Trophoblast cell (in vitro differentiated cells and primary cell): ENCODE measurements at regions not wholly inside any gene's neighbourhood (a gene's known extent, or its start where the extent isn't known, plus 50 kb on each side); places are given as distances from the start of the nearest gene placed in this dataset.

Experiments
- DNase-seq, 2 donors: peaks; one replicate each; pipeline ENCODE4 v3.0.0-alpha.2; 2016
- H2AFZ ChIP-seq: 2 replicates; pipeline ENCODE4 v1.6.1; 2013; ENCODE audit warnings: low read length, moderate library complexity, mild to moderate bottlenecking; ENCODE audit not compliant: insufficient read depth, poor library complexity
- H2AK5ac ChIP-seq: 2 replicates; pipeline ENCODE4 v1.6.1; 2013; ENCODE audit warnings: mild to moderate bottlenecking, low read length
- H2BK120ac ChIP-seq: 2 replicates; pipeline ENCODE4 v1.6.1; 2013; ENCODE audit warnings: low read length, mild to moderate bottlenecking, moderate library complexity; ENCODE audit not compliant: insufficient read depth, poor library complexity
- H2BK12ac ChIP-seq: 2 replicates; pipeline ENCODE4 v1.6.1; 2013; ENCODE audit warnings: mild to moderate bottlenecking, low read length, moderate library complexity
- H2BK5ac ChIP-seq: 2 replicates; pipeline ENCODE4 v1.6.1; 2013; ENCODE audit warnings: low read length, low read depth, moderate library complexity, mild to moderate bottlenecking; ENCODE audit not compliant: poor library complexity
- H3K14ac ChIP-seq: 2 replicates; pipeline ENCODE4 v1.6.1; 2013; ENCODE audit warnings: mild to moderate bottlenecking, low read length
- H3K18ac ChIP-seq: 2 replicates; pipeline ENCODE4 v1.6.1; 2013; ENCODE audit warnings: mild to moderate bottlenecking, low read length
- H3K23ac ChIP-seq: 2 replicates; pipeline ENCODE4 v1.6.1; 2013; ENCODE audit warnings: low read length
- H3K27ac ChIP-seq: 2 replicates; pipeline ENCODE4 v1.5.1; 2013; ENCODE audit warnings: low read depth, mild to moderate bottlenecking, inconsistent platforms, low read length, moderate library complexity
- H3K27me3 ChIP-seq: 2 replicates; pipeline ENCODE4 v1.6.1; 2013; ENCODE audit warnings: inconsistent platforms, mild to moderate bottlenecking, low read length, moderate library complexity; ENCODE audit not compliant: insufficient read depth
- H3K36me3 ChIP-seq, 2 experiments: 1 replicate in 1 of 2; 2 replicates in 1 of 2; pipeline ENCODE4 v1.6.1; 2013; ENCODE audit warnings: low read length in 2 of 2, mild to moderate bottlenecking in 2 of 2, moderate library complexity in 1 of 2; ENCODE audit not compliant: insufficient read depth in 2 of 2, control insufficient read depth in 1 of 2
- H3K4ac ChIP-seq: 2 replicates; pipeline ENCODE4 v1.6.1; 2013; ENCODE audit warnings: low read depth, mild to moderate bottlenecking, low read length, moderate library complexity
- H3K4me1 ChIP-seq, 2 experiments: 1 replicate in 1 of 2; 2 replicates in 1 of 2; pipeline ENCODE4 v1.6.1; 2013; ENCODE audit warnings: low read length in 2 of 2, mild to moderate bottlenecking in 2 of 2, moderate library complexity in 1 of 2; ENCODE audit not compliant: insufficient read depth in 2 of 2, control insufficient read depth in 1 of 2
- H3K4me2 ChIP-seq: 2 replicates; pipeline ENCODE4 v1.6.1; 2013; ENCODE audit warnings: inconsistent platforms, mild to moderate bottlenecking, low read length, moderate library complexity
- H3K4me3 ChIP-seq: 2 replicates; pipeline ENCODE4 v1.5.1; 2013; ENCODE audit warnings: mild to moderate bottlenecking, low read depth, low read length, inconsistent platforms
- H3K79me1 ChIP-seq: one replicate; pipeline ENCODE4 v1.6.1; 2013; ENCODE audit warnings: low read length
- H3K79me2 ChIP-seq: 2 replicates; pipeline ENCODE4 v1.6.1; 2013; ENCODE audit warnings: low read length, mild to moderate bottlenecking; ENCODE audit not compliant: control insufficient read depth, insufficient read depth, poor library complexity
- H3K9ac ChIP-seq: 2 replicates; pipeline ENCODE4 v1.6.1; 2013; ENCODE audit warnings: mild to moderate bottlenecking, low read length
- H3K9me3 ChIP-seq: 2 replicates; pipeline ENCODE4 v1.6.1; 2013; ENCODE audit warnings: low read depth, mild to moderate bottlenecking, control low read depth, inconsistent platforms, low read length; ENCODE audit not compliant: insufficient read depth
- H4K12ac ChIP-seq: 2 replicates; pipeline ENCODE4 v1.6.1; 2013; ENCODE audit warnings: low read depth, mild to moderate bottlenecking, low read length, moderate library complexity
- H4K8ac ChIP-seq: 2 replicates; pipeline ENCODE4 v1.6.1; 2013; ENCODE audit warnings: low read depth, mild to moderate bottlenecking, low read length, moderate library complexity
- H4K91ac ChIP-seq: one replicate; pipeline ENCODE4 v1.6.1; 2013; ENCODE audit warnings: low read depth, mild to moderate bottlenecking, low read length, moderate library complexity
- WGBS: extraction: QIAGEN DNeasy Blood & Tissue Kit; methylation state at CpG from one replicate; pipeline ENCODE4 v1.1.7; 2013; ENCODE audit warnings: missing lambda C conversion rate; ENCODE audit not compliant: insufficient read length, insufficient coverage; ENCODE audit errors: extremely low coverage; 5-methylcytosine and 5-hydroxymethylcytosine counted together

- no peak overlapping the region for H2BK12ac ChIP-seq
- no peaks in the 10 kb centered on the region for H3K79me2 ChIP-seq
- H3K14ac ChIP-seq: no peak overlapping the region
- no peak overlapping the region for H4K12ac ChIP-seq
- no CpG with 5 or more reads among the region's 16 CpGs for WGBS
- H4K8ac ChIP-seq: no peak overlapping the region
- no peak overlapping the region for H3K4ac ChIP-seq
- H3K23ac ChIP-seq: no peak overlapping the region
- H3K9ac ChIP-seq: no peak overlapping the region
- no peak overlapping the region for H3K18ac ChIP-seq
- no peaks in the 10 kb centered on the region for H3K27me3 ChIP-seq
- no peak overlapping the region for H3K4me2 ChIP-seq
- no peak overlapping the region for H3K27ac ChIP-seq
- no peak for DNase-seq
- no peak overlapping the region for H2AFZ ChIP-seq
- peaks cover 10% of the 10 kb centered on the region for H3K9me3 ChIP-seq
- no peaks in the 10 kb centered on the region for H3K79me1 ChIP-seq
- H2BK120ac ChIP-seq: no peak overlapping the region
- H3K4me3 ChIP-seq: no peak overlapping the region
- H3K4me1 ChIP-seq: no peaks in the 10 kb centered on the region
- no peak overlapping the region for H4K91ac ChIP-seq
- H2BK5ac ChIP-seq: no peak overlapping the region
- H2AK5ac ChIP-seq: no peak overlapping the region
- no peaks in the 10 kb centered on the region for H3K36me3 ChIP-seq
Observed at GRCh38 chr2:2827046-2827636, 496.1 kb upstream of the MYT1L start.

- no CpG with 5 or more reads among the region's 8 CpGs for WGBS
- Histone ChIP-seq H4K91ac (no peak overlapping the region), H3K27me3 (no peaks in the 10 kb centered on the region), H3K4ac (no peak overlapping the region), H3K4me1 (no peaks in the 10 kb centered on the region), H3K4me3 (no peak overlapping the region), H3K4me2 (no peak overlapping the region), H3K23ac (no peak overlapping the region), H3K79me1 (no peaks in the 10 kb centered on the region), H2AFZ (no peak overlapping the region), H2BK120ac (no peak overlapping the region), H3K27ac (no peak overlapping the region), H3K79me2 (no peaks in the 10 kb centered on the region), H2AK5ac (no peak overlapping the region), H2BK12ac (no peak overlapping the region), H3K9ac (no peak overlapping the region), H4K8ac (no peak overlapping the region), H3K14ac (no peak overlapping the region), H4K12ac (no peak overlapping the region), H3K36me3 (no peaks in the 10 kb centered on the region), H3K9me3 (peaks cover 10% of the 10 kb centered on the region), H2BK5ac (no peak overlapping the region), H3K18ac (no peak overlapping the region)
- no peak for DNase-seq
Observed at GRCh38 chr2:2826621-2827020, 495.5 kb upstream of the MYT1L start.

- Histone ChIP-seq H4K8ac (no peak overlapping the region), H2AK5ac (no peak overlapping the region), H2BK12ac (no peak overlapping the region), H3K79me2 (no peaks in the 10 kb centered on the region), H4K91ac (no peak overlapping the region), H3K27ac (no peak overlapping the region), H3K4me3 (no peak overlapping the region), H2BK5ac (no peak overlapping the region), H3K14ac (no peak overlapping the region), H3K9me3 (peaks cover 10% of the 10 kb centered on the region), H2BK120ac (no peak overlapping the region), H2AFZ (no peak overlapping the region), H3K4ac (no peak overlapping the region), H3K36me3 (no peaks in the 10 kb centered on the region), H4K12ac (no peak overlapping the region), H3K79me1 (no peaks in the 10 kb centered on the region), H3K27me3 (no peaks in the 10 kb centered on the region), H3K18ac (no peak overlapping the region), H3K23ac (no peak overlapping the region), H3K9ac (no peak overlapping the region), H3K4me2 (no peak overlapping the region), H3K4me1 (no peaks in the 10 kb centered on the region)
- no peak for DNase-seq
- WGBS: no CpG with 5 or more reads among the region's 14 CpGs
Observed at GRCh38 chr2:2826209-2826551, 495.1 kb upstream of the MYT1L start.

- Histone ChIP-seq H4K8ac (no peak overlapping the region), H3K4me3 (peak overlapping the region; percentile 40), H2BK120ac (no peak overlapping the region), H3K79me2 (no peaks in the 10 kb centered on the region), H3K36me3 (no peaks in the 10 kb centered on the region), H3K4ac (no peak overlapping the region), H3K4me2 (no peak overlapping the region), H2AFZ (no peak overlapping the region), H4K91ac (no peak overlapping the region), H3K27me3 (no peaks in the 10 kb centered on the region), H3K4me1 (no peaks in the 10 kb centered on the region), H2BK12ac (no peak overlapping the region), H3K23ac (no peak overlapping the region), H2BK5ac (no peak overlapping the region), H3K18ac (no peak overlapping the region), H3K27ac (no peak overlapping the region), H3K79me1 (no peaks in the 10 kb centered on the region), H4K12ac (no peak overlapping the region), H3K14ac (no peak overlapping the region), H3K9me3 (peaks cover 10% of the 10 kb centered on the region), H3K9ac (no peak overlapping the region), H2AK5ac (no peak overlapping the region)
- no peak for DNase-seq
- no CpG with 5 or more reads among the region's 21 CpGs for WGBS
Observed at GRCh38 chr2:2825516-2826208, 494.6 kb upstream of the MYT1L start.
